ENCODE measurements at regions not wholly inside any gene's neighbourhood (a gene's known extent, or its start where the extent isn't known, plus 50 kb on each side); places are given as distances from the start of the nearest gene placed in this dataset.

- Histone ChIP-seq H4K20me1 (replicated peaks in 1 of 2; ENCODE audit: control insufficient read depth in 1 of 2, insufficient read depth in 2 of 2, low read length in 2 of 2) (no peaks in the 10 kb centered on the region), H3K27ac (ENCODE audit: low read depth, low read length) (no peak overlapping the region), H2AFZ (ENCODE audit: low read length) (peak overlapping the region; percentile 58; the same call in 1 of the 2 replicates), H3K4me3 (ENCODE audit: extremely low read depth in 1 of 4, insufficient read depth in 2 of 4, low read depth in 3 of 4, low read length in 4 of 4) (no peak overlapping the region), H3K56ac (replicated peaks; ENCODE audit: insufficient read length, low read depth, low read length) (no peak overlapping the region), H3K36me3 (ENCODE audit: control insufficient read depth in 2 of 4, insufficient read depth in 4 of 4, low read length in 3 of 4) (no peaks in the 10 kb centered on the region), H3K9ac (replicated peaks in 1 of 4; ENCODE audit: extremely low read depth in 1 of 4, low read depth in 3 of 4, low read length in 3 of 4) (no peak overlapping the region), H3K23me2 (ENCODE audit: low read depth, low read length) (no peaks in the 10 kb centered on the region), H3K79me2 (ENCODE audit: control insufficient read depth in 1 of 2, insufficient read depth in 2 of 2, low read length in 2 of 2) (no peaks in the 10 kb centered on the region), H3K9me3 (ENCODE audit: insufficient read depth in 2 of 2, low read depth in 1 of 2, low read length in 1 of 2) (peaks cover 0 to 18% of the 10 kb centered on the region in 2 experiments; a peak in 2 of 4 replicates), H4K8ac (ENCODE audit: extremely low read depth, insufficient read depth, low read length) (no peak overlapping the region), H3K23ac (ENCODE audit: insufficient read length) (no peak overlapping the region), H2BK12ac (ENCODE audit: low read depth, low read length) (no peak overlapping the region), H3K27me3 (replicated peaks in 1 of 4; ENCODE audit: control insufficient read depth in 3 of 4, extremely low read depth in 1 of 4, insufficient read depth in 3 of 4, low read length in 3 of 4) (no peaks in the 10 kb centered on the region), H3K79me1 (ENCODE audit: low read depth, low read length) (no peaks in the 10 kb centered on the region), H4K5ac (ENCODE audit: insufficient read length, low read depth, low read length) (peak overlapping the region; percentile 18), H4K91ac (replicated peaks; ENCODE audit: insufficient read length, low read length) (no peak overlapping the region), H2BK20ac (ENCODE audit: low read length) (no peak overlapping the region), H3K4me1 (replicated peaks in 1 of 4; ENCODE audit: control insufficient read depth in 3 of 4, insufficient read depth in 4 of 4, low read length in 3 of 4) (peaks cover 0 to 8% (median 4%) of the 10 kb centered on the region in 4 experiments; a peak in 2 of 7 replicates), H3K14ac (ENCODE audit: insufficient read length) (no peak overlapping the region), H3K4me2 (ENCODE audit: insufficient read depth in 1 of 2, low read depth in 2 of 2, low read length in 2 of 2) (no peak overlapping the region), H2BK5ac (ENCODE audit: low read depth, low read length) (no peak overlapping the region), H2BK120ac (replicated peaks; ENCODE audit: low read depth, low read length) (no peak overlapping the region), H3K18ac (ENCODE audit: extremely low read depth, low read length) (no peak overlapping the region), H2AK5ac (ENCODE audit: low read depth, low read length) (no peak overlapping the region), H2BK15ac (ENCODE audit: low read length) (no peak overlapping the region), H3K4ac (replicated peaks; ENCODE audit: insufficient read length, low read depth, low read length) (no peak overlapping the region)
- POLR2A ChIA-PET (ENCODE audit: partially characterized antibody): interaction anchor here (0.9 to 3.0 kb wide), 6 partner anchors 14 to 81 kb away, joined by 3 to 15 read pairs (median 4); no protein-coding TSS in a partner anchor
- FAIRE-seq (peak; percentile 36), DNase-seq (ENCODE audit: low read depth in 1 of 2, low spot score in 2 of 2) (no peak)
- CTCF ChIA-PET (ENCODE audit: partially characterized antibody): interaction anchor here (0.7 to 1.1 kb wide), 4 partner anchors 12 to 562 kb away, joined by 3 to 4 read pairs (median 3); no protein-coding TSS in a partner anchor
- WGBS, 2 experiments (ENCODE audit: extremely low coverage in 1 of 2, insufficient coverage in 1 of 2, insufficient read length in 1 of 2, insufficient replicate concordance in 2 of 2, low coverage in 1 of 2, low lambda C conversion rate in 2 of 2, missing lambda C conversion rate in 1 of 2): 83% methylated on average over 7 of the region's 7 CpGs; no CpG with 5 or more reads in 1 of the 2 experiments
- TF ChIP-seq SP4 (IDR thresholded peaks at IDR 0.05; ENCODE audit: low read length) (no peak), MAX (IDR thresholded peaks at IDR 0.05) (peak; percentile 63; the same call in 1 of the 2 replicates), BACH1 (IDR thresholded peaks at IDR 0.05; ENCODE audit: low read length) (no peak), TBP (IDR thresholded peaks at IDR 0.05; ENCODE audit: low read depth, low read length) (no peak), EZH2 (IDR thresholded peaks at IDR 0.05; ENCODE audit: low read depth, low read length, severe bottlenecking) (no peak), RXRA (IDR thresholded peaks at IDR 0.05; ENCODE audit: insufficient read depth, low read depth, low read length) (no peak), KDM5A (IDR thresholded peaks at IDR 0.05; ENCODE audit: low read length) (no peak), HDAC2 (IDR thresholded peaks at IDR 0.05; ENCODE audit: borderline replicate concordance in 1 of 2, low read depth in 2 of 2, low read length in 2 of 2) (no peak), RFX5 (IDR thresholded peaks at IDR 0.05; ENCODE audit: borderline replicate concordance, low read depth, low read length) (no peak), TAF7 (optimal IDR thresholded peaks at IDR 0.05; ENCODE audit: borderline replicate concordance, low read depth, low read length) (peak; percentile 77), RNF2 (IDR thresholded peaks at IDR 0.05; ENCODE audit: borderline replicate concordance, low read depth, low read length, missing control alignments, poor library complexity, severe bottlenecking) (no peak), RAD21 (IDR thresholded peaks at IDR 0.05 in 1 of 2, conservative IDR thresholded peaks at IDR 0.05 in 1 of 2; ENCODE audit: low read depth in 2 of 2, low read length in 2 of 2) (peak; percentile 59 to 70), GABPA (IDR thresholded peaks at IDR 0.05; ENCODE audit: borderline replicate concordance, insufficient read depth, low read length) (no peak)
These were observed 77.6 kb upstream of the SNRPN start for GRCh38 chr15:24877174-24877573.
